GM12872 (cell line): ENCODE measurements at regions not wholly inside any gene's neighbourhood (a gene's known extent, or its start where the extent isn't known, plus 50 kb on each side); places are given as distances from the start of the nearest gene placed in this dataset.

Experiments
- CTCF ChIP-seq: IDR thresholded peaks from 3 replicates; pipeline ENCODE4 v1.5.1; 2011; ENCODE audit warnings: low read depth, mild to moderate bottlenecking, low read length, moderate library complexity; ENCODE audit not compliant: insufficient read depth

DNA sequence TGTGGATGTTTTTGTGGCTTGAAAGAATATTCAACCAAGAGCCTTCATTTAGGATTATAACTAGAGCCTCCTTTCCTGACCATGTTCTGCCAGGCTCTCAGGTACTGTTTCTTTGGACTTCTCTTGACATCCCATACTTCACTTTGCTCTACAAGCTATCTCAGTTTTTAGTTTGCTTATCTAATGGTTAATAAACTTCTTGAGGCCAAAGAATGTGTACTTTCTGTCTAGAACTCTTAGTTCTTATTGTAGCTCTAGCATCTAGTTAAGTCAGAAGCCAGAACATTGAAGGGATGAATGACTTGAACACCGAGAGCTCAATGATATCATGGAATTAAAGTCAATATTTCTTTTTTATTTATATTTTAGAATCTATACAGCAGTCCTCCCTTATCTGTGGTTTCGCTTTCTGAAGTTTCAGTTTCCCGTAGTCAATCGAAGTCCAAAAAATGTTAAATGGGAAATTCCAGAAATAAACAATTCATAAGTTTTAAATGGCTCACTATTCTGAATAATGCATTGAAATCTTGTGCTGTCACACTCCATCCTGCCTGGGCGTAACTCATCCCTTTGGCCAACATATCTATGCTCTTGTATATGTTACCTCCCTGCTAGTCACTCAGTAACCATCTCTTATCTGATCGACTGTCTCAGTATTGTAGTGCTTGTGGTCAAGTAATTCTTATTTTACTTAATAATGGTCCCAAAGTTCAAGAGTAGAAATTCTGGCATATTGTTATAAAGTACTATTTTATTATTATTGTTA lies 368.6 kb upstream of the RBMS3 start:
- no peak for TF ChIP-seq CTCF

GRCh38 chr3:28915741-28916500 lies 364.9 kb upstream of the RBMS3 start:
- TF ChIP-seq CTCF = no peak

DNA sequence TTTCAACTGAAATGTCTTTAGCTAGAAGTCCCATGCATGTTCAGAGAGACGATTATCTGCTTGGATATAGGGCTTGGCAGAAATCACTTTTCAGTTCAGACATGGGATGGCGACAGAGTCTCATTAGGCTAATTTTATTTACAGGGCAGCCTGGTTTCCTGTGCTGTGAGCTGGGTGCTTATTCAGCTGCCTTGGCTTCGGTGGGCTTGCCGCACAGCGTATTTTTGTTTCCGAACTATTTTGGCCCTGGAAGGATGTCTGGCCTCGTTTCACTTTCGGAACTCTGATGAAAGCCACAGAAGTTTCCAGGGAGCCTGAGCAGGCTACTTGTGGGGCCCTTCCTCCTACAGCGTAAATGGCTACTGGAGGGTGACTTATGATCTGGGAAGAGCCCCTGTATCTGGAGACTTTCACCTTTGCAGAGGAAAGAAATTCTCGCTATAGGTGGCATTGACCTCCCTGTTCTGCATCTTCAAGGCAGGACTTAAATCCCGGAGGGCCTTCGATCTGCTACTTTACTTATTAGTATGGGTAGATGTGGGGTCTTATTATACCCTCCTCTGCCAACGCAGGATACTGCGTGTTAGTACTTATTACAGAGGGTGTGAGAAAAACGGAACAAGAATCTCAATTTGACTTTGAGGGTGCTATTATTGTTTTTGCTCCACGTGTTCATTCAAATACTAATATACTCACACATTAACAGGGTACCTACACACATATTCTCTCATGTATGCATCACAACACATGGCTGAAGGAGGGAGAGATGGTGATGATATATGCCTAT lies 364.0 kb upstream of the RBMS3 start:
- TF ChIP-seq CTCF = peak; percentile 57

DNA sequence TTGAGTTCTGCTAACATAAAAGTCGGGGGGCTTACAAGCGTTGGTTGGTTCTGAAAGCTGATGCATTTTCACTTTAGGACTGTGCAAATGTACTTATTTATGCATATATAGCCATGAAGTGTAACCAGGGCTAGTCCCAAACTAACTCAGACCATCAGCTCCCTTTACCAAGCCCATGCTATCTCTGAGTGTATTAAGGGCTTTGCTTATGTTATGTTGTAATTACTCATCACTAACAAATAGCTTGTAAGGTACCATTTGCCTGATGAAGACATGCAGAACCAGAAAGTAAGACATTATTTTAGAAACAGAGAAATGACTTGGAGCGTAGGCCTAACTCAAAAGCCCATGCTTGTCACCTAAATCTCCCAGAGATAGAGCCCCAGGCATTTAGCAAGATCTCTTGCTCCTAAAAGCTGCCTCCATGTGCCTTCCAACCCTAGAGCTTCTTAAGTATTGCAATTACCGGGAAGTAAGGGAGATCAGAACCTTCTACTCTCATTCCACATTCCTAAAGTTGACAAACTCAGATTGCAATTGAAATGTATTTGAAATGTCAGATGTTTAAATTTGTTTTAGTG lies 362.9 kb upstream of the RBMS3 start:
- no peak for TF ChIP-seq CTCF

DNA sequence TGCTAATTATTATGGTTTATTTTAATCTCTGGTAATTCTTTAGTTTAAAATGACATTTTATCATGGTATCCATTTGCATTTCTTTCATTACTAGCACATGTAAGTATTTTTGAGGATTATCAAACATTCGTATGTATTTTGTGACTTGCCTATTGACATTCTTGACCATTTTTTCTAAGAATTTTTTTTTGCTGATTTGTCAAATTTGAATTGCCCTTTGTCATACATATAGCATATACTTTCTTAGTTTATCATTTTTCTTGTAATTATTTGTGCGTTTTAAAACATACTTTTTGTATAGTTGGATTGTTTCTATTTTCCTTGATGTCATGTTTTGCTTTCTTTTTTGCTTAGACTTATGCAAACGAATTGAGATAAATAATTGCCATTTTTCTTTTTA lies 358.5 kb upstream of the RBMS3 start:
- TF ChIP-seq CTCF = no peak

- TF ChIP-seq CTCF = no peak
These were observed 356.9 kb upstream of the RBMS3 start for GRCh38 chr3:28923994-28924393.
